ENCODE measurements at regions not wholly inside any gene's neighbourhood (a gene's known extent, or its start where the extent isn't known, plus 50 kb on each side); places are given as distances from the start of the nearest gene placed in this dataset.

- Mint-ChIP-seq H3K27ac (no peak overlapping the region), H3K36me3 (ENCODE audit: insufficient read depth) (no peaks in the 10 kb centered on the region), H3K27me3 (no peaks in the 10 kb centered on the region), H3K9me3 (ENCODE audit: low read depth) (no peaks in the 10 kb centered on the region), H3K4me3 (ENCODE audit: low read depth) (no peak overlapping the region), H3K4me1 (ENCODE audit: low read depth) (peaks cover 28% of the 10 kb centered on the region)
- no peak for DNase-seq (ENCODE audit: low spot score, unreplicated experiment)
- TF ChIP-seq CTCF (IDR thresholded peaks at IDR 0.05; ENCODE audit: unreplicated experiment) = no peak
Observed at GRCh38 chr1:81662913-81663526, 137.7 kb upstream of the ADGRL2 start.

- Mint-ChIP-seq H3K9me3 (ENCODE audit: low read depth) (no peaks in the 10 kb centered on the region), H3K4me1 (ENCODE audit: low read depth) (peaks cover 23% of the 10 kb centered on the region), H3K4me3 (ENCODE audit: low read depth) (no peak overlapping the region), H3K36me3 (ENCODE audit: insufficient read depth) (no peaks in the 10 kb centered on the region), H3K27ac (no peak overlapping the region), H3K27me3 (no peaks in the 10 kb centered on the region)
- no peak for TF ChIP-seq CTCF (IDR thresholded peaks at IDR 0.05; ENCODE audit: unreplicated experiment)
- no peak for DNase-seq (ENCODE audit: low spot score, unreplicated experiment)
Observed at GRCh38 chr1:81660286-81660685, 140.4 kb upstream of the ADGRL2 start.

GRCh38 chr1:81654657-81655056 is 146.1 kb upstream of the ADGRL2 start:
- H3K4me3 Mint-ChIP-seq (ENCODE audit: low read depth) = no peak overlapping the region
- no peak for DNase-seq (ENCODE audit: low spot score, unreplicated experiment)
- H3K27ac Mint-ChIP-seq = no peak overlapping the region
- H3K4me1 Mint-ChIP-seq (ENCODE audit: low read depth) = no peaks in the 10 kb centered on the region
- H3K36me3 Mint-ChIP-seq (ENCODE audit: insufficient read depth) = no peaks in the 10 kb centered on the region
- no peak for TF ChIP-seq CTCF (IDR thresholded peaks at IDR 0.05; ENCODE audit: unreplicated experiment)
- no peaks in the 10 kb centered on the region for H3K27me3 Mint-ChIP-seq
- peaks cover 4% of the 10 kb centered on the region for H3K9me3 Mint-ChIP-seq (ENCODE audit: low read depth)

- no peak for DNase-seq (ENCODE audit: low spot score, unreplicated experiment)
- H3K4me1 Mint-ChIP-seq (ENCODE audit: low read depth) = no peaks in the 10 kb centered on the region
- H3K4me3 Mint-ChIP-seq (ENCODE audit: low read depth) = no peak overlapping the region
- H3K27me3 Mint-ChIP-seq = no peaks in the 10 kb centered on the region
- no peak for TF ChIP-seq CTCF (IDR thresholded peaks at IDR 0.05; ENCODE audit: unreplicated experiment)
- no peaks in the 10 kb centered on the region for H3K36me3 Mint-ChIP-seq (ENCODE audit: insufficient read depth)
- no peak overlapping the region for H3K27ac Mint-ChIP-seq
- peaks cover 4% of the 10 kb centered on the region for H3K9me3 Mint-ChIP-seq (ENCODE audit: low read depth)
Observed at GRCh38 chr1:81654147-81654546, 146.6 kb upstream of the ADGRL2 start.

GRCh38 chr1:81650776-81651175 is 150.0 kb upstream of the ADGRL2 start:
- no peak overlapping the region for H3K27ac Mint-ChIP-seq
- H3K4me1 Mint-ChIP-seq (ENCODE audit: low read depth) = no peaks in the 10 kb centered on the region
- DNase-seq (ENCODE audit: low spot score, unreplicated experiment) = no peak
- H3K36me3 Mint-ChIP-seq (ENCODE audit: insufficient read depth) = no peaks in the 10 kb centered on the region
- no peak overlapping the region for H3K4me3 Mint-ChIP-seq (ENCODE audit: low read depth)
- no peaks in the 10 kb centered on the region for H3K27me3 Mint-ChIP-seq
- peaks cover 5% of the 10 kb centered on the region for H3K9me3 Mint-ChIP-seq (ENCODE audit: low read depth)
- TF ChIP-seq CTCF (IDR thresholded peaks at IDR 0.05; ENCODE audit: unreplicated experiment) = no peak
